ES-I3 (cell line): ENCODE measurements at regions not wholly inside any gene's neighbourhood (a gene's known extent, or its start where the extent isn't known, plus 50 kb on each side); places are given as distances from the start of the nearest gene placed in this dataset.
"Not testable (repeated sequence)": the region's sequence is repeated elsewhere in the genome, so short reads cannot be mapped to it uniquely, and the experiment has no call there.

Experiments used
- H3K36me3 ChIP-seq: 2 replicates; pipeline ENCODE4 v1.6.1; 2013; ENCODE audit warnings: mild to moderate bottlenecking, low read length, control low read depth, moderate library complexity; ENCODE audit not compliant: insufficient read depth
- H3K4me1 ChIP-seq: 2 replicates; pipeline ENCODE4 v1.6.1; 2013; ENCODE audit warnings: mild to moderate bottlenecking, control low read depth, low read length; ENCODE audit not compliant: insufficient read depth
- H3K9ac ChIP-seq: 2 replicates; pipeline ENCODE4 v1.6.1; 2013; ENCODE audit warnings: low read depth, mild to moderate bottlenecking, low read length, moderate library complexity
- H3K9me3 ChIP-seq: 2 replicates; pipeline ENCODE4 v1.6.1; 2013; ENCODE audit warnings: mild to moderate bottlenecking, low read length, moderate library complexity; ENCODE audit not compliant: control insufficient read depth, insufficient read depth

GRCh38 chr16:31745098-31745497 is 128.5 kb upstream of the ZNF267 start:
- H3K9ac ChIP-seq, H3K9me3 ChIP-seq, H3K36me3 ChIP-seq, H3K4me1 ChIP-seq: not testable (repeated sequence)

GRCh38 chr16:31745900-31746299 is 127.7 kb upstream of the ZNF267 start:
- Histone ChIP-seq H3K9ac (no peak overlapping the region), H3K4me1 (no peaks in the 10 kb centered on the region), H3K9me3 (peaks cover 3% of the 10 kb centered on the region), H3K36me3 (no peaks in the 10 kb centered on the region)

GRCh38 chr16:31754998-31755615 is 118.5 kb upstream of the ZNF267 start:
- Histone ChIP-seq H3K4me1 (no peaks in the 10 kb centered on the region), H3K9me3 (peaks cover 17% of the 10 kb centered on the region), H3K36me3 (no peaks in the 10 kb centered on the region)

GRCh38 chr16:31764103-31764502 is 109.5 kb upstream of the ZNF267 start:
- H3K9me3 ChIP-seq, result peaks cover 10% of the 10 kb centered on the region; the same call in 1 of the 2 replicates
- H3K4me1 ChIP-seq, result no peaks in the 10 kb centered on the region
- H3K36me3 ChIP-seq, result no peaks in the 10 kb centered on the region
- no peak overlapping the region for H3K9ac ChIP-seq

More at GRCh38 chr16:31754998-31755615, 118.5 kb upstream of the ZNF267 start:
- no peak overlapping the region for H3K9ac ChIP-seq

- no peaks in the 10 kb centered on the region for H3K36me3 ChIP-seq
- peaks cover 10% of the 10 kb centered on the region for H3K9me3 ChIP-seq
- H3K9ac ChIP-seq, result no peak overlapping the region
- no peaks in the 10 kb centered on the region for H3K4me1 ChIP-seq
These were observed 106.3 kb upstream of the ZNF267 start for GRCh38 chr16:31767267-31767666.

GRCh38 chr16:31780342-31780741 is 93.3 kb upstream of the ZNF267 start:
- Histone ChIP-seq H3K9ac (no peak overlapping the region), H3K36me3 (no peaks in the 10 kb centered on the region), H3K9me3 (0 out of 2 replicates have a peak, but pooled peaks cover 2% of the 10 kb centered on the region), H3K4me1 (no peaks in the 10 kb centered on the region)

GRCh38 chr16:31785126-31785525 is 88.5 kb upstream of the ZNF267 start:
- Histone ChIP-seq H3K9me3 (peaks cover 2% of the 10 kb centered on the region; the same call in 1 of the 2 replicates), H3K9ac (no peak overlapping the region), H3K4me1 (no peaks in the 10 kb centered on the region), H3K36me3 (no peaks in the 10 kb centered on the region)

- no peaks in the 10 kb centered on the region for H3K36me3 ChIP-seq
- no peaks in the 10 kb centered on the region for H3K4me1 ChIP-seq
- no peak overlapping the region for H3K9ac ChIP-seq
- H3K9me3 ChIP-seq, result no peaks in the 10 kb centered on the region
These were observed 66.5 kb upstream of the ZNF267 start for GRCh38 chr16:31807086-31807485.

- H3K9ac ChIP-seq, result no peak overlapping the region
- H3K9me3 ChIP-seq, result no peaks in the 10 kb centered on the region
- H3K36me3 ChIP-seq, result no peaks in the 10 kb centered on the region
- H3K4me1 ChIP-seq, result no peaks in the 10 kb centered on the region
These were observed 62.7 kb upstream of the ZNF267 start for GRCh38 chr16:31810863-31811262.

GRCh38 chr16:31816141-31816540 is 57.5 kb upstream of the ZNF267 start:
- not testable (repeated sequence) for H3K4me1 ChIP-seq, H3K36me3 ChIP-seq, H3K9me3 ChIP-seq, H3K9ac ChIP-seq

GRCh38 chr16:31819386-31819785 is 54.2 kb upstream of the ZNF267 start:
- Histone ChIP-seq H3K36me3 (no peaks in the 10 kb centered on the region), H3K4me1 (no peaks in the 10 kb centered on the region), H3K9ac (no peak overlapping the region), H3K9me3 (no peaks in the 10 kb centered on the region; the same call in 1 of the 2 replicates)

GRCh38 chr16:31819948-31820347 is 53.7 kb upstream of the ZNF267 start:
- no peaks in the 10 kb centered on the region; the same call in 1 of the 2 replicates for H3K9me3 ChIP-seq
- no peak overlapping the region for H3K9ac ChIP-seq
- no peaks in the 10 kb centered on the region for H3K4me1 ChIP-seq
- H3K36me3 ChIP-seq, result no peaks in the 10 kb centered on the region
